HEK293T (cell line): ENCODE measurements at regions not wholly inside any gene's neighbourhood (a gene's known extent, or its start where the extent isn't known, plus 50 kb on each side); places are given as distances from the start of the nearest gene placed in this dataset.

Source experiments
- ARNT ChIP-seq: fragments of 450-650 bp; IDR thresholded peaks from 2 replicates; pipeline ENCODE4 v1.6.1; 2017; ENCODE audit warnings: mild to moderate bottlenecking
- FOXA1 ChIP-seq: fragments of 450-650 bp; IDR thresholded peaks from 2 replicates; pipeline ENCODE4 v1.6.1; 2016; ENCODE audit warnings: mild to moderate bottlenecking
- FOXK2 ChIP-seq: fragments of 450-650 bp; IDR thresholded peaks from 2 replicates; pipeline ENCODE4 v1.6.1; 2016; ENCODE audit warnings: mild to moderate bottlenecking
- L3MBTL2 ChIP-seq: fragments of 450-650 bp; conservative IDR thresholded peaks from 2 replicates; pipeline ENCODE4 v1.6.1; 2016; ENCODE audit warnings: mild to moderate bottlenecking
- NFRKB ChIP-seq: fragments of 450-650 bp; IDR thresholded peaks from 2 replicates; pipeline ENCODE4 v1.6.1; 2016; ENCODE audit warnings: mild to moderate bottlenecking, moderate library complexity
- SP1 ChIP-seq: fragments of 450-650 bp; IDR thresholded peaks from 2 replicates; pipeline ENCODE4 v1.6.1; 2017
- SUZ12 ChIP-seq: fragments of 450-650 bp; IDR thresholded peaks from 2 replicates; pipeline ENCODE4 v1.6.1; 2016; ENCODE audit warnings: mild to moderate bottlenecking
- TF ChIP-seq, protein P1 (sequence below): fragments of 450-650 bp; IDR thresholded peaks from 2 replicates; pipeline ENCODE4 v1.6.1; 2016

DNA sequence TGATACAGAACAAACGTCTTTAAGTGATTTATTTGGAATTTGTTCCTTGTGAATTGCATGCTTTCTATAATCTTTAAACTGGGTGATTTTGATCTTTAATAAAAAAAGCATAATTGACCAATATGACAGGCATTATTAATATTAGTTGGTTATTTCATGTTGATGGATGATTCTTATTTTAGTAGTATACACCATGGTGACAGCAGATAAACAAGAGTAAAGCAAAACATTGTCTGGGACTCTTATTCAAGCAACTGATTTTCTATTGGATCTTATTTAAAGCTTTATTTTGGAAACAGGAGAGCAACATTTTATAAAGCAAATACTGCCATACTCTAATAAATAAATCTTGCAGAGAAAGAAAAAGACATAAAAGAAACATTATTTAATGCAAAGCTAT is 591.4 kb upstream of the GNPDA2 start:
- TF ChIP-seq FOXA1 = no peak
- TF ChIP-seq L3MBTL2 = no peak
- TF ChIP-seq, protein P1, sequence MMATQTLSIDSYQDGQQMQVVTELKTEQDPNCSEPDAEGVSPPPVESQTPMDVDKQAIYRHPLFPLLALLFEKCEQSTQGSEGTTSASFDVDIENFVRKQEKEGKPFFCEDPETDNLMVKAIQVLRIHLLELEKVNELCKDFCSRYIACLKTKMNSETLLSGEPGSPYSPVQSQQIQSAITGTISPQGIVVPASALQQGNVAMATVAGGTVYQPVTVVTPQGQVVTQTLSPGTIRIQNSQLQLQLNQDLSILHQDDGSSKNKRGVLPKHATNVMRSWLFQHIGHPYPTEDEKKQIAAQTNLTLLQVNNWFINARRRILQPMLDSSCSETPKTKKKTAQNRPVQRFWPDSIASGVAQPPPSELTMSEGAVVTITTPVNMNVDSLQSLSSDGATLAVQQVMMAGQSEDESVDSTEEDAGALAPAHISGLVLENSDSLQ = no peak
- TF ChIP-seq FOXK2 = no peak
- no peak for TF ChIP-seq NFRKB
- TF ChIP-seq SP1 = no peak
- no peak for TF ChIP-seq SUZ12
- TF ChIP-seq ARNT = no peak
